ENCODE measurements at regions not wholly inside any gene's neighbourhood (a gene's known extent, or its start where the extent isn't known, plus 50 kb on each side); places are given as distances from the start of the nearest gene placed in this dataset.

- DNase-seq (ENCODE audit: low read depth in 2 of 2) = no peak
Observed at GRCh38 chr20:57788936-57789613, 79.3 kb upstream of the PMEPA1 start.

GRCh38 chr20:57787990-57788781 is 78.4 kb upstream of the PMEPA1 start:
- DNase-seq (ENCODE audit: low read depth in 2 of 2) = no peak

- DNase-seq (ENCODE audit: low read depth in 2 of 2) = no peak
Observed at GRCh38 chr20:57787151-57787989, 77.6 kb upstream of the PMEPA1 start.

- no peak for DNase-seq (ENCODE audit: low read depth in 2 of 2)
Observed at GRCh38 chr20:57786304-57786932, 76.6 kb upstream of the PMEPA1 start.

- no peak for DNase-seq (ENCODE audit: low read depth in 2 of 2)
Observed at GRCh38 chr20:57785720-57786119, 75.9 kb upstream of the PMEPA1 start.

- no peak for DNase-seq (ENCODE audit: low read depth in 2 of 2)
Observed at GRCh38 chr20:57785061-57785460, 75.2 kb upstream of the PMEPA1 start.

- DNase-seq (ENCODE audit: low read depth in 2 of 2) = no peak
Observed at GRCh38 chr20:57783956-57784837, 74.4 kb upstream of the PMEPA1 start.

- DNase-seq (ENCODE audit: low read depth in 2 of 2) = no peak
Observed at GRCh38 chr20:57783196-57783595, 73.4 kb upstream of the PMEPA1 start.

- DNase-seq (ENCODE audit: low read depth in 2 of 2) = no peak
Observed at GRCh38 chr20:57782631-57783041, 72.8 kb upstream of the PMEPA1 start.

GRCh38 chr20:57781901-57782300 is 72.1 kb upstream of the PMEPA1 start:
- no peak for DNase-seq (ENCODE audit: low read depth in 2 of 2)

- no peak for DNase-seq (ENCODE audit: low read depth in 2 of 2)
Observed at GRCh38 chr20:57780906-57781305, 71.1 kb upstream of the PMEPA1 start.

- no peak for DNase-seq (ENCODE audit: low read depth in 2 of 2)
Observed at GRCh38 chr20:57780398-57780797, 70.6 kb upstream of the PMEPA1 start.

- no peak for DNase-seq (ENCODE audit: low read depth in 2 of 2)
Observed at GRCh38 chr20:57779401-57780003, 69.7 kb upstream of the PMEPA1 start.

GRCh38 chr20:57777911-57778310 is 68.1 kb upstream of the PMEPA1 start:
- no peak for DNase-seq (ENCODE audit: low read depth in 2 of 2)

GRCh38 chr20:57774951-57775350 is 65.1 kb upstream of the PMEPA1 start:
- DNase-seq (ENCODE audit: low read depth in 2 of 2) = no peak

- DNase-seq (ENCODE audit: low read depth in 2 of 2) = no peak
Observed at GRCh38 chr20:57774111-57774880, 64.5 kb upstream of the PMEPA1 start.

GRCh38 chr20:57773059-57773815 is 63.4 kb upstream of the PMEPA1 start:
- no peak for DNase-seq (ENCODE audit: low read depth in 2 of 2)

GRCh38 chr20:57772349-57772964 is 62.6 kb upstream of the PMEPA1 start:
- no peak for DNase-seq (ENCODE audit: low read depth in 2 of 2)

Data from stimulated activated CD8-positive, alpha-beta memory T cell treated with anti-CD3 and anti-CD28 coated beads, Interleukin-15, amount 100 ng/mL, for 48 hours (primary cell).